ENCODE measurements at regions not wholly inside any gene's neighbourhood (a gene's known extent, or its start where the extent isn't known, plus 50 kb on each side); places are given as distances from the start of the nearest gene placed in this dataset.

DNA sequence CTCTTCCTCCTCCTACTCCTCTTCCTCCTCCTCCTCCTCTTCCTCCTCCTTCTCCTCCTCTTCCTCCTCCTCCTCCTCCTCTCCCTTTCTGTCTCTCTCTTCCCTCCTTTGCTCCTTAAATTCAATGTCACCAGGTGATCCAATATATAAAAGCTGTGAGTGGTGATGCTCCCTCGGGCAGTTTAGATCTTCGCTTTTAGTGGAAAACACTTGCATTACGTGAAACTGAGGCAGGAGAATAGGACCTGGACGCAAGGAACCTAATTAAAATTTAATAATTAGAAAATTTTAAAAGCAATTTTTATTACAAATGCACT, 279.7 kb downstream of the XXYLT1 start:
- no peak for DNase-seq (ENCODE audit: low read depth, low spot score)

DNA sequence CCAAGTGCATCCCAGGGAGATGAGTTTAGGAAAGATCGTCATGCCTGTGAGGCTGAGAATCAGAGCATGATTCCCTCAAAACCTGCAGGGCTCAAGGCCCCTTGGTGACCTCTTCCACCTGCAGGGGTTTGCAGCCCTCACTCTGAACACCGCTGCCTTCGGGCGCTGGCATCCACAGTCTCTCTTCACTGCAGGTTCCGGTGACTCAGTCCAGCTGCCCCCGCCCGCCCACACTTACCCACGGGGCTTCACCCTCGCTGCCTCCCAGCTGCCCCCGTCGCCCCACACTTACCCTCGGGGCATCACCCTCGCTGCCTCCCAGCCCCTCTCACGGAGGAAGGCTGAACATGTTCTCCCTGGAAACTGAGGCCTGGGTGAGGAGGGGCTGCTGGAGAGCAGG, 277.1 kb downstream of the XXYLT1 start:
- no peak for DNase-seq (ENCODE audit: low read depth, low spot score)

DNA sequence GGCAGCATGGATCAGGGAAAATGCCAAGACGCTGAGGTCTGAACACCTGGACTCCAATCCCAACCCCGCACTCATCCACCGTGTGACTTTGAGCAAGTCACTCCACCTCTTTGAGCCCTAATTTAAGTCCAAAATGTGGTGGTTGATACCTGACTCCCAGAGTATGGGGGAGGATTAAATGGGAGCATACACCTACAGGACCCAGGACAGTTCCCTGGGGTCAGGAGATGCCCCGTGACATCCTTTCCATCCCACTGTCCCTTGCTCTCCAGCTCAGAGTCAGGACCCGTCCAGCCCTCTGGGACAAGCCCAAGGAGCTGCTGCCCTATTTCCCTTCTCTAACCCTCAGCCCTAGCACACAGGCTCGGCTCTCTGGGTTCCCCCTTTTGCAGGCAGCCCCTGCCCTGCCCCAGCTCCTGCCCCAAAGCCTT, 276.4 kb downstream of the XXYLT1 start:
- DNase-seq (ENCODE audit: low read depth, low spot score), result no peak

DNA sequence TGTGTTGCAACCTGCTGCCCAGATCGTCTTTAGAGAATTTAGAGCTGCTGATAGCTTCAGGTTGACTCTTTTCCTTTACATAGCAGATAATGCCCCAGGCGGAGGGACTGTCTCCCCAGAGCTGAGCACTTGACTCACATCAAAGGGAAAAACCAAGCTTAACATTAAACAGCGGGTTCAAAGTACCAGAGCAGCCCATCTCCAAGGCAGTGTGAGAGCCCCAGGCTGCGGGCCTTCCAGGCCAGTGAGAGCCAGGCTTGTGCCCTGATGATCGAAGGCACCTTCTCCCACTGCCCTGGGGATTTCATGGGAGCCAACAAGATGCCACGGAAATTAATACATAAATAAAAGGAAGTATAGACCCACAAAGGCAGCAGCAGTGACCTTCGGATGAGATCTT, 275.6 kb downstream of the XXYLT1 start:
- no peak for DNase-seq (ENCODE audit: low read depth, low spot score)

DNA sequence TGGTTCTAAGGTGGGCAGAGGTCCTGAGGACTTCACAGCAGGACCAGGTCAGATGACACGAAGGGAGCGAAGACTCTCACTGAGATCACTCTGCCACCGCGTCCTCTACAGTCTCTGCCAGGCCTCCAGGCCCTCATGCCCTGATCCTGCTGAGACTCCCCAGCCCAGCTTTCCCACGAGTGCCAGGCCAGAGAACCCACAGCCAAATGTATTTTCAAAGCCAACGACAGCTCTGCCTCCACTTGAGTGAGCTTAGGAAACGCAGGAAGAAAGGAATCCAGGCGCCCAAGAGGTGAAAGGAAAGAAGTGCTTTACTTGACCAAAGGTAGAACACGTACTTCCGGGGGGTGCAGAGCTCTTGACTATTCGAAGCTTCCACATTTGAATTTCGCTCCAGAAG, 275.0 kb downstream of the XXYLT1 start:
- DNase-seq (ENCODE audit: low read depth, low spot score), result no peak

DNA sequence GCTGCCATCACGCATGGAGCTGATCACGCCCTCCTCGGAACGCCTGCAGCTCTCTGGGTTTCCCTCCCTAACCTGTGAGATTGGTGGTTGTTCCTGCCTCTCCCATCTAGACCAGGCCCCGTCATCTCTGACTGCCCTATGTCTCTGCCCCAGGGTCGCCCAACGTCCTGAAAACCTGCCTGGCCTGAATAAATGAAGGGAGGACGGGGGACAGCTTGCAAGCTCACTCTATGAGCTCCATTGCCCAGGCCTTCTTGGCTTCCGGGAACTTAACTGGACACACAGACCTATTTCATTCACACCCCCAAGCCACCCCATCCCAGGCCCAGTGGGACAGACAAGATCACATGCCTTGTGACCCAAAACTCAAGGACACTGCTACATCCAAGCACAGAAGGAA, 274.2 kb downstream of the XXYLT1 start:
- no peak for DNase-seq (ENCODE audit: low read depth, low spot score)

DNA sequence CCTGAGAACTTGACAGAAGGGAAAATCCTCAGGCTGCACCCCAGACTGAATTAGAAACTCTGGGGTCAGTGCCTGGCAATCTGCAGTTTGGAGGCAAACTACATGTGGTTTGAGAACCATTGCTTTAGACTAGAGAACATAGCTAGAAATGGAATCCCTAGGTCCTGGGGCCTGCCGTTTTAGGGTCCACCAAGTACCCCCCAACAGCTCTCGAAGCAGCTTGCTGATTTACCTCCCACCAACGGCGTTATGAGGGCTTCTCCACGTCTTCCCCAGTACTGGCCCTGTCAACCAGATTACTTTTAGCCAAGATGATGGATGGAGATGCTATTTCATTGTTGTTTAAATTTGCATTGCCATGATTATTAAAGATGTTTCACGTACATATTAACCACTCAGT, 272.5 kb downstream of the XXYLT1 start:
- DNase-seq (ENCODE audit: low read depth, low spot score), result no peak

DNA sequence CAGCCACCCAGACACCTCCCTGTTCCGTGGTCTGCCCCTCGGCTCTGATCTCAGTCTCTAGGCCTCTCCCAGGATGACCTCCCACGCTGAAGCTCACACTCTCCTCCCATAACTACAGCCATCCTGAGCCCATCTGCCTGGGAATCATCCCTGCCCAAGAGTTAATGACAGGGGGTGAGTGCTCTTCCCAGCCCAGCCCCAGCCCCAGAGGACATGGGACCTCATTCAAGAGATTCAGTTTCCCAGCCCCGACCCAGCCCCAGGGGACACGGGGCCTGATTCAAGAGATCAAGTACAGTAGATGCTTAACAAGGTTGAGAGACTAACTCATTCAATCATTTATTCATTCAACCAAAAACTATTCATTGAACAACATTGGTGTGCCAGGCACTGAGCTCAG, 272.0 kb downstream of the XXYLT1 start:
- no peak for DNase-seq (ENCODE audit: low read depth, low spot score)

DNA sequence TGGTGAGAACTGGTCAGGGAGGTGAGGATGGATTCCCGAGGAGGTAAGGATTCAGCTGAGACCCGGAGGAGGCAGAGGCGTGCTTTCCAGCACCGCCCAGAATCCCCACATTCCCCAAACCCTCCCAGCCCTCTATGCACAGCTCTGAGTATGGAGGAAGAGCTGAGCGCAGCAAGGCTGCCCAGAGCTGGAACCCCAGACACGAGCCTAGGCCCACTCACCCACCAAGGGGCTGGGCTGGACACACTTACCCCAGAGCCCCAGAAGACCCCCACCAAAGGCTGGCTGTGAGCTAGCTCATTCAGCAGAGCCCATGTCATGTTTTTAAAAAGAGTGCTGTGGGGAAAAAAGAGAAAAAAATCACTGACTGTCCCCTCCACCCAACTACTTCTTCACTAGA, 271.5 kb downstream of the XXYLT1 start:
- DNase-seq (ENCODE audit: low read depth, low spot score), result no peak

DNA sequence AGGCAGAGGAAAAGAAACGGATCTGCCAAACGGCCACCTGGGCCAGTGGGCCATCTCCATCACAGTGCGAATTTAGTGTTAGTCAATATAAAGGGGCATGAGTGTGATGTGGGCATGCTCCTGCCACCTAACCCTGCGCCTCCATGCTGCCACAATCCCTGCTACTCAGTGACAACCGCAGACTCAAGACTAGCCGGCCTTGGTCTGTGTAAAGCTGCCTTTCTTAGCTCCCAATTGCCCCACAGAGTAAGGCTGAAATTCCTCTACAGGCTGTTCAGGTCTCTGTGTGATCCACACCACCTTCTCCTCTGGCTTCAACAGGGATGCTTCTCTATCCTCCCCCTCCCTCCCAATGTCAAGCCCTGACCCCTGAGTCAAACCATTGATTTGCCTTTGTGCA, 269.7 kb downstream of the XXYLT1 start:
- no peak for DNase-seq (ENCODE audit: low read depth, low spot score)

DNA sequence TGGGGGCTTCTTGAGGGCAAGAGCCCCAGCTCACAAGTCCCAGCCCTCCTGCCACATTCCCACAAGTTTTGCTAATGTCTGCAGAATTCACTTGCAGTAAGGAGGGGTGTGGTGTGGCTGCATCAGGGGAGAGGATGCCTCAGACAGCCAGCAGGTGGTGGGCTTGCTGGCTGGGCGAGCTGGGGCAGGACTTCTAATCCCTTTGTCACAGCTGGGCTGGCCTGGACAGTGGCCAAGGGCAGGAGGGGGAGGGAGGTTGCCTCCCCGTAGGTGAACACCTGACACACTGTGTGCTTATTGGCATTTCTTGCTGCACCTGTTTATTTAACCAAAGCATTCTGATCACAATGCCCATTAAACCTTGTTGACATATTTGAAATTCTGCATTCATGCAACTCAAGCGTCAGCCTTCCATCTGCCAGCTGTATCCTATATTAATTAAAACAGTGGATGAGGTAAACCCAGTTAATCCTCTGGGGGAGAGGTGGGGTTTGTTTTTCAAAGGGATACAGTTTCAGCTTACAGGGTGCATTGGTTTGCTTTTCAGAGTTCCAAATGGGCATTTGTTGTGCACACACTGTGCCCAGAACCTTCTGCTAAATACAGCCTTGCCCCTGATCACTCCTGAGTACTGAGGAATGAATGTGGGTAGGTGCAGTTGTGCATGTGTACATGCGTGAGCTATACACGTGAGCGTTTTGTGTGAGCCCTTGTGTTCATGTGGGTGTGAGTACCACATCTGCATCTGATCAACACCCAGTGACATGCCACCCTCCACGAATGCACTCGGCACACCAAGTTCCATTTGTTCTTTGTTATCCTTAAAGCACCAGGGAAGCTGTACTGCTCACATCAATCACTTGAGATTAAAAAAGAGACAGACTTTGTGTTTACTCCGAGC, 268.7 kb downstream of the XXYLT1 start:
- peak; percentile 15 for DNase-seq (ENCODE audit: low read depth, low spot score)

DNA sequence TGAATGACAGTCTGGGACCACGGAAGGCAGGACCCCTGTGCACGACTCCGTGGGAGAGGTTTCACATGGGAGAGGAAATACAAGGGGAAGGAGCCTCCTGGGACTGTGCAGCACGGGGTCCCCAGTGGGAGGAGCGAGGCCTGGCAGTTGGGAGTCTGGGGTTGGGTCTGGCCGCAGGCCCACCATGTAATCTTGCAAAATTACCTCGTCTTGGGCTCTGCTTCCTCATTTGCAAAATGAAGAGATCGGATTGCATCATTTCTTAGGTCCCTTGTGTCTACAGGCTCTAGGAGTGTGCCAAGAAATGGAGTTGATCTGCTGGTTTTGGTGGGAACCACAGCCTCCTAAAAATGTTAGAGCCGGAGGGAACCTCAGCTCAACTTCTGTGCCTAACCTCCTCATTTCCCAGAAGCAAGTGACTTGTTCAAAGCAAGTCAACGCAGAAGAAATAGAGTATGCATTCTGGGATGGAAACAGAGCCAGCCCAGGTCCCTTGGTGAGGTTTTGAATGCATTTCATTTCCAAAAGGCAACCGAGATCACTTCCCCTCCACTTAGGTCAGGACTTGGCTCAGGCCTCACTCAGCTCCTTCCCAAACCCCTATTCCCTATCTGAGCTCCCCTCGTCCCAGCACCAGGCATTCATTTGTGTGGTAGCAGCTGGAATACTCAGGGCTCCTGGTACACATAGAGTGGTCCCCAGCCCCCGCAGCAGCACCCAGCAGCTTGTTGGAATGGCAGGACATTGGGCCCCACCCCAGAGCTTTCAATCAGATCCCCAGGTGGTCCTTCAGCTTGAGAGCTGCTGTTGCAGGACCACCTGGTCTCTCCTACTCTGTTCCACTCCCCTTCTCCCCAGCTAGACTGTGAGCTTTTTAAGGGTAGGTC, 267.7 kb downstream of the XXYLT1 start:
- no peak for DNase-seq (ENCODE audit: low read depth, low spot score)

DNA sequence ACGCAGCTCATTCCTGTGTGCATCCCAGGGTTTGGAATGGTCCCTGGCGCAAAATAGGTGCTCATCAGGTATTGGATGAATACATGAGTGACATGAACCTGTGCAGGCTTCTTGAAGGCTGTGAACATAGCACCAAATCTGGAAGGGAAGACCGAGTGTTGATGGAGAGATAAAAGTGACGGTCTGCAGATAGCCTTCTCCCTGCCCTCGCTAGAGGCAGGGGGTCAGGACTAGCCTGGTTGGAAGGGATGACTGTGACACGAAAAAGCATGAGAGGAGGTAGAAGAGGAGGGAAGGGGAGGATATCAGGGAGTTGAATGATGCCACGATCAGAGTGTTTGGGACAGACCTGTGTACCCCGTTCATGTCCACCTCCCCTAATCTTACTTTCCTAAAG, 267.1 kb downstream of the XXYLT1 start:
- DNase-seq (ENCODE audit: low read depth, low spot score), result no peak

DNA sequence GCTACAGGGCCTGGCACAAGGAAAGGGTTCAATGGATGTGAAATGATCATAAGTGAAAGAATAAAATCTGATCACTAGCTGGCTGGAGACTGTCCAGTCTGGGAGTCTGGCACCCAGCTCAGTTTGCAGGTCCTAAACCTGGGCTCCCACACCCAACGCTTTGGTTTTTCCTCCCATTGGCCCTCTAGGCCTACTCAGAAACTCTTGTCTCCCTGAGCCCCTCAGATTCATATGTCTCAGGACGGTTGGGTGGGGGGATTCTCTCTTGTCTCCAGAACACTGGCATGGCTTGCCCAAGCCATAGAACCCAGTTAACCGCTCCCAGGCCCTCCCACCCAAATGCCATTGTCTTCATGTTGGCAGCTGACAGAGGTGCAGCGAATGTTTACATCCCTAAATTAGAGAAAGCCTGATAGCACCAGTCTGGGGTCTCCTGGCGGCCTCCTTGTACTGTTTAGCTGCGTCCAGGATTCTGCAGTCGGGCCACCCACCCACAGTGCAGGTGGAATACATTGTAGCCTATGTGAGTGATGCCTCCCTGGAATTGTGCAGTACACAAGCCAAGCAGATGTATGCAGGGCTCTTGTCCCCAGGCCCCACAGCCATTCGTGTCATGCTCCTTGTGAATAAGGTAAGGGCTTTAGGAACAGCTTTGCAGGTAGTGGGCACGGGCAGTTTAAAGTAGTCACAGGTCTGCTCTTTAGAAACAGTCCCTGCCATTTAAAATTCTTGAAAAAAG, 266.3 kb downstream of the XXYLT1 start:
- no peak for DNase-seq (ENCODE audit: low read depth, low spot score)

DNA sequence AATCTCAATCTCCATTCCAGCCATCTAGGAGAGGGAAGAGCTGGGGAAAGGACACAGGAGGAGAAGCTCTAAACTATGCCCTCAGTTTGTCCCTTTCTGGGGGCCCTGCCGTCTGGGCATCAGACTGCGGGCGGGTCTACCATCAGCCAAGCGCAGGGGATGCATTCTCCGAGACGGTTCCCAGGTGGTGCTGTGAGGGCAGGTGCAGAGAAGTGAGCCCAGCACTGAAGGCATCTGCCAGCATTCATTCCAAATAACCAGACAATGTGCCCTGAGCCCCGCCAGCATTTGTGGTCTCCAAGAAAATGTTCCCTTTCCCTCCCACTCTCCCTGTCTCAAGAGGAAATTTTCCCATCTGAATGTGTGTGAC, 265.7 kb downstream of the XXYLT1 start:
- no peak for DNase-seq (ENCODE audit: low read depth, low spot score)

DNA sequence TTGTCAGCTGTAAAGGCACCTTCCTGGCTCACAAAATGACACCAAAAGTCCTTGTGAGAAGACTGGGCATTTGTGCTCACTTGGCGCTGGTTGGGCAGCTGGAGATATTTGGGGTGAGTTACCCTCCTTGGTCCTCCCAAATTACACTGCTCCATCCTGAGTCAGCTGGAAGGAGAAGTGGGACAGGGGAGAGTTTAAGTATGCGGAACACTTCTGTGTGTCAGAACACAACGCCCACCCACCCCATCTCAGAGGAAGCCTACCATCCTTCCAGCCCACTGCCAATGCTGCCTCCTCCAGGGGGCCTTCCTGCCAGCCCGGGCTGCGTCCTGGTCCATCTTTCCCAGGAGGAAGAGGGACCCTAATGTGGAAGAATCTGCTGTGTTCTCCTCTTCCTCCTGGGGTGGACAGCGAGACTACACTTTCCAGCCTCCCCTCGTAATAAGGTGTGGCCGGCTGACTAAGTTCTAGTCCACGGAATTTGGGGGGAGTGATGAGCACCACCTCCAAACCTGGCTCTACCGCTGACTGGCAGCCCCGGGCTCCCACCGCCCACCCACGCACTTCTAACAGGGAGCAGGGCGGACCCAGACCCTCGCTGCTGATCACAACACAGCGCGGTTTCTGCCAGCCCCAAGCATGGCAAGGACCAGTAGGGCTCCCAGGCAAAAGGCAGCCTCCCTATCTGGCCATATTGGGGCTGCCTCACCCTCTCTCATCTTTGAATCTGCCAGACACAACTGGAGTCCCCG, 265.0 kb downstream of the XXYLT1 start:
- DNase-seq (ENCODE audit: low read depth, low spot score), result no peak

DNA sequence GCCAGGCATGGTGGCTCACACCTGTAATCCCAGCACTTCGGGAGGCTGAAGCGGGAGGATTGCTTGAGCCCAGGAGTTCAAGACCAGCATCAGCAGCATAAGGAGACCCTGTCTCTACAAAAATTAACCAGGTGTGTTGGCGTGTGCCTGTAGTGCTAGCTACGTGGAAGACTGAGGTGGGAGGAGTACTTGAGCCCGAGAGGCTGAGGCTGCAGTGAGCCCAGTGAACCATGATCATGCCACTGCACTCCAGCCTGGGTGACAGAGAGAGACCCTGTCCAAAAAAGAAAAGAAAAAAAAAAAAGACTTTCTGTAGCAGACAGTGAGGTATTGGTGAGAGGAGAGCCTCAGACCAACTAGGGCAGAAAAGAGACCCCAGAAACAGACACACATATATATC, 263.8 kb downstream of the XXYLT1 start:
- DNase-seq (ENCODE audit: low read depth, low spot score), result no peak

DNA sequence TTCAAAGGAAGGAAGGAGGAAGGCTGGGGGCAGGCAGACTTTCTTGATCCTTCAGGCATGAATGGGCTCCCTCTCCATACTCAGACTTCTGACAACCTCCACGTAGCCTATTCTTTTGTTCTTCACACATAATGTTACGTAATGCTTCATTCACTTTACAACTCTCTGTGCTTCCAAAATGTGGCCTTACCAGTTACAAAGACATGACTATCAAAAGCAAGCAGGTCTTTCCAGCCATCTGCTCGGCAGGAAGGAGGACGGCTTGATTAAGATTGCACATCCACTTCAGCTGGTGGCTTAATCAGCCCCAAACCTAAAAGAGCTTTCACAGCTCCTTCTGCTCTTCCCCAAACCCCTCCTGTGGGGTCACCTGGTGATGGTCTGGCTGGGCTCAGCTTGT, 263.2 kb downstream of the XXYLT1 start:
- DNase-seq (ENCODE audit: low read depth, low spot score), result no peak

DNA sequence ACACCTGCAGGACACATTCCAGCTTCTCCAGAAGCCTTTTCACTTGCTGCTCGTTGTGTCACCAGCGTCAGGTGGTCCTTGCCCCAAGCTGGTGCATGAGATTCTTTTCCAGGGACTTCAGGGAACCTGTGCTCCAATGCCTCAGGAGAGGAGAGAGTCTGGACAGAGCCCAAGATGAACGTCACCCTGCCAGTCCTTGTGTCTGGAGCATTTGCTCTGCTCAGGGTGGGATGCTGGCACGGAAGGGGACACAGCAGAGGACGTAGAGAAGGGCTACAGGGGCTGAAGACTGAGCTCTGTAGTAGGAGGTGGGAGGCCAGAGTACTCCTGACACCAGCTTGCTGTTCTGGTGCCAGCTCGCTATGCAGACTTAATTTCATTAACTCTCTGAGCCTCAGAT, 262.1 kb downstream of the XXYLT1 start:
- no peak for DNase-seq (ENCODE audit: low read depth, low spot score)

DNA sequence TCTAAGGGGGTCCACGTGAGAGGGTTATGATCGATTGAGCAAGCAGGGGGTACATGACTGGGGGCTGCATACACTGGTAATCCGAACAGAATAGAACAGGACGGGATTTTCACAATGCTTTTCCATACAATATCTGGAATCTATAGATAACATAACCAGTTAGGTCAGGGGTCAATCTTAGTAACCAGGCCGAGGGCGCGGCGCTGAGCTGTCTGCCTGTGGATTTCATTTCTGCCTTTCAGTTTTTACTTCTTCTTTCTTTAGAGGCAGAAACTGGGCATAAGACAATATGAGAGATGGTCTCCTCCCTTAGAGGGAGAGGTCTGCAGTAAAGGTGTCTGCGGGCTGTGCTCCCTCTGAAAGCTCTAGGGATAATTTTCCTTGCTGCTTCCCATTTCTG, 261.3 kb downstream of the XXYLT1 start:
- DNase-seq (ENCODE audit: low read depth, low spot score), result no peak

DNA sequence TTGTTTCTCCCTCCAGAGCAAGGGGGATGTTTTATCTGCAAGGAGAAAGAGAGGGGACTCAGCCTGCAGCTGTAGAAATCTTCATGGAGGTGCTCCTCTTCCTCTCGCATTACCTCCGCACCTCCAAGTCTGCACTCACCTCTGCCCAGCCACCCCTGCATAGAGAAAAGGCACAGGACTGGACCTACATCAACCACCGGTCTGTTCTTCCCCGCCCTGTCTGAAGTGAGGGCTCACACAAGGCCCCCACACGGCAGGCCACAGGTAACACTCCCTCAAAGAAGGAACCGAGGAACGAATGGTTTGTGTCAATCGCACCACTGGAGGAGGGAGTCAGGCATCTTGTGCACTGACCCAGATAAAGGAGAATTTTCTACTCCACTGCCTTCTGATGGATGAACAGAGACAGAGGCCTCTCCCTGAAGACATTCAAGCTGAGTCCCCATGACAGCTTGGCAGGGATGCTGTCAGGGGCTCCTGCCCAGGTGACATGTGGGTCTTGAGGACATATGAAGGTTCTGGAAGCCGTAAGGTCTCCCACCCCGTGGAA, 260.3 kb downstream of the XXYLT1 start:
- no peak for DNase-seq (ENCODE audit: low read depth, low spot score)

Data from smooth muscle cell of the brain vasculature (primary cell).